SK-N-SH treated with all-trans-retinoic acid at 6 μM for 48 hours (cell line): ENCODE measurements at regions not wholly inside any gene's neighbourhood (a gene's known extent, or its start where the extent isn't known, plus 50 kb on each side); places are given as distances from the start of the nearest gene placed in this dataset.
"Not testable (repeated sequence)": the region's sequence is repeated elsewhere in the genome, so short reads cannot be mapped to it uniquely, and the experiment has no call there.

Source experiments
- ATAC-seq: fragments of 200-7000 bp; cut with Tn5 transposase; 3 replicates; pipeline ENCODE4 v1.9.1; 2020; ENCODE audit warnings: mild to moderate bottlenecking, moderate library complexity
- ARNTL ChIP-seq: fragments of 450-650 bp; formaldehyde crosslinking; IDR thresholded peaks from 2 replicates; pipeline ENCODE4 v1.5.0; 2020; ENCODE audit warnings: low read depth, mild to moderate bottlenecking, moderate library complexity, borderline replicate concordance
- BACH2 ChIP-seq: fragments of 250-450 bp; sonication (Bioruptor Pico); IDR thresholded peaks from 2 replicates; pipeline ENCODE4 v1.9.0; 2021; ENCODE audit warnings: mild to moderate bottlenecking, borderline replicate concordance
- CREB5 ChIP-seq: fragments of 250-450 bp; sonication (Bioruptor Pico); IDR thresholded peaks from 2 replicates; pipeline ENCODE4 v1.5.1; 2020; ENCODE audit warnings: low read depth, mild to moderate bottlenecking, moderate library complexity
- CSRNP3 ChIP-seq: fragments of 250-450 bp; sonication (Bioruptor Pico); IDR thresholded peaks from 2 replicates; pipeline ENCODE4 v1.5.1; 2021; ENCODE audit warnings: mild to moderate bottlenecking, moderate library complexity
- ESRRG ChIP-seq: fragments of 250-450 bp; sonication (Bioruptor Pico); IDR thresholded peaks from 2 replicates; pipeline ENCODE4 v1.6.1; 2021; ENCODE audit warnings: mild to moderate bottlenecking
- GLIS3 ChIP-seq: fragments of 250-450 bp; sonication (Bioruptor Pico); IDR thresholded peaks from 2 replicates; pipeline ENCODE4 v1.5.0; 2020; ENCODE audit warnings: mild to moderate bottlenecking, moderate library complexity
- OSR1 ChIP-seq: fragments of 250-450 bp; sonication (Bioruptor Pico); IDR thresholded peaks from 2 replicates; pipeline ENCODE4 v1.8.0; 2022; ENCODE audit warnings: moderate library complexity, mild to moderate bottlenecking, inconsistent platforms
- PATZ1 ChIP-seq: fragments of 250-450 bp; sonication (Bioruptor Pico); IDR thresholded peaks from 2 replicates; pipeline ENCODE4 v1.8.0; 2020; ENCODE audit warnings: mild to moderate bottlenecking, moderate library complexity, borderline replicate concordance
- POU6F1 ChIP-seq: fragments of 250-450 bp; sonication (Bioruptor Pico); IDR thresholded peaks from 2 replicates; pipeline ENCODE4 v1.8.0; 2021; ENCODE audit warnings: low read depth, mild to moderate bottlenecking, moderate library complexity, borderline replicate concordance
- PPARA ChIP-seq: fragments of 250-450 bp; sonication (Bioruptor Pico); IDR thresholded peaks from 2 replicates; pipeline ENCODE4 v1.5.0; 2020; ENCODE audit warnings: mild to moderate bottlenecking, borderline replicate concordance
- RARB ChIP-seq: fragments of 250-450 bp; sonication (Bioruptor Pico); IDR thresholded peaks from 2 replicates; pipeline ENCODE4 v1.8.0; 2021; ENCODE audit warnings: mild to moderate bottlenecking, moderate library complexity
- TCF4 ChIP-seq: fragments of 250-450 bp; sonication (Bioruptor Pico); IDR thresholded peaks from 2 replicates; pipeline ENCODE4 v1.8.0; 2021; ENCODE audit warnings: mild to moderate bottlenecking, moderate library complexity, borderline replicate concordance
- TOX ChIP-seq: fragments of 250-450 bp; sonication (Bioruptor Pico); IDR thresholded peaks from 2 replicates; pipeline ENCODE4 v1.8.0; 2021; ENCODE audit warnings: mild to moderate bottlenecking, moderate library complexity, borderline replicate concordance
- TSHZ2 ChIP-seq: fragments of 250-450 bp; sonication (Bioruptor Pico); IDR thresholded peaks from 2 replicates; pipeline ENCODE4 v1.5.0; 2020; ENCODE audit warnings: mild to moderate bottlenecking, moderate library complexity
- ZC3H10 ChIP-seq: fragments of 250-450 bp; sonication (Bioruptor Pico); IDR thresholded peaks from 2 replicates; pipeline ENCODE4 v1.5.1; 2021; ENCODE audit warnings: mild to moderate bottlenecking, moderate library complexity
- ZFP3 ChIP-seq: fragments of 250-450 bp; sonication (Bioruptor Pico); IDR thresholded peaks from 2 replicates; pipeline ENCODE4 v1.5.0; 2020; ENCODE audit warnings: mild to moderate bottlenecking, moderate library complexity
- ZFP30 ChIP-seq: fragments of 450-650 bp; formaldehyde crosslinking; IDR thresholded peaks from 2 replicates; pipeline ENCODE4 v1.5.0; 2022; ENCODE audit warnings: mild to moderate bottlenecking, moderate library complexity
- ZNF565 ChIP-seq: fragments of 450-650 bp; formaldehyde crosslinking; conservative IDR thresholded peaks from 2 replicates; pipeline ENCODE4 v1.5.0; 2020; ENCODE audit warnings: low read depth, mild to moderate bottlenecking, moderate library complexity
- ZNF70 ChIP-seq: fragments of 450-650 bp; formaldehyde crosslinking; IDR thresholded peaks from 2 replicates; pipeline ENCODE4 v1.5.0; 2020; ENCODE audit warnings: mild to moderate bottlenecking, moderate library complexity
- ZNF8 ChIP-seq: fragments of 450-650 bp; formaldehyde crosslinking; IDR thresholded peaks from 2 replicates; pipeline ENCODE4 v1.5.0; 2020; ENCODE audit warnings: mild to moderate bottlenecking, moderate library complexity

- no peak for ATAC-seq
- TF ChIP-seq ZNF8 (CRISPR knock-in tag) (no peak), OSR1 (CRISPR knock-in tag) (no peak), POU6F1 (CRISPR knock-in tag) (no peak), TSHZ2 (no peak), ZNF565 (CRISPR knock-in tag) (no peak), ZNF70 (CRISPR knock-in tag) (no peak), ZC3H10 (CRISPR knock-in tag) (no peak), TOX (no peak), BACH2 (no peak), CREB5 (CRISPR knock-in tag) (no peak), PPARA (CRISPR knock-in tag) (no peak), TCF4 (CRISPR knock-in tag) (no peak), CSRNP3 (CRISPR knock-in tag) (no peak), RARB (CRISPR knock-in tag) (no peak), ZFP3 (CRISPR knock-in tag) (no peak), ARNTL (CRISPR knock-in tag) (no peak), PATZ1 (no peak), GLIS3 (CRISPR knock-in tag) (no peak), ESRRG (CRISPR knock-in tag) (no peak)
These were observed 229.9 kb upstream of the PRSS1 start for GRCh38 chr7:142519079-142520078.

GRCh38 chr7:142516038-142516501 lies 233.2 kb upstream of the PRSS1 start:
- peak; percentile 97 for ATAC-seq
- TF ChIP-seq TCF4 (CRISPR knock-in tag) (no peak), ZFP3 (CRISPR knock-in tag) (no peak), ZFP30 (CRISPR knock-in tag) (no peak), ZC3H10 (CRISPR knock-in tag) (no peak)

GRCh38 chr7:142514716-142515115 lies 234.6 kb upstream of the PRSS1 start:
- ATAC-seq = not testable (repeated sequence)
